HEK293 (cell line): ENCODE measurements at regions not wholly inside any gene's neighbourhood (a gene's known extent, or its start where the extent isn't known, plus 50 kb on each side); places are given as distances from the start of the nearest gene placed in this dataset.

Source experiments
- ZNF121 ChIP-seq: fragments of 450-650 bp; formaldehyde crosslinking; IDR thresholded peaks from 2 replicates; pipeline ENCODE4 v1.5.1; 2016; ENCODE audit warnings: missing biosample characterization, missing genetic modification characterization
- ZNF501 ChIP-seq: fragments of 450-650 bp; formaldehyde crosslinking; IDR thresholded peaks from 2 replicates; pipeline ENCODE4 v1.5.1; 2016; ENCODE audit warnings: missing biosample characterization, missing genetic modification characterization
- ZNF76 ChIP-seq: fragments of 450-650 bp; formaldehyde crosslinking; IDR thresholded peaks from 2 replicates; pipeline ENCODE4; 2016; ENCODE audit warnings: low read depth, missing biosample characterization, missing genetic modification characterization, borderline replicate concordance
- ZNF843 ChIP-seq: fragments of 450-650 bp; formaldehyde crosslinking; IDR thresholded peaks from 2 replicates; pipeline ENCODE4 v1.5.1; 2016; ENCODE audit warnings: missing biosample characterization, missing genetic modification characterization
- TF ChIP-seq, protein P1 (sequence below): fragments of 450-650 bp; formaldehyde crosslinking; IDR thresholded peaks from 2 replicates; pipeline ENCODE4 v1.5.1; 2016; ENCODE audit warnings: missing biosample characterization, missing genetic modification characterization

DNA sequence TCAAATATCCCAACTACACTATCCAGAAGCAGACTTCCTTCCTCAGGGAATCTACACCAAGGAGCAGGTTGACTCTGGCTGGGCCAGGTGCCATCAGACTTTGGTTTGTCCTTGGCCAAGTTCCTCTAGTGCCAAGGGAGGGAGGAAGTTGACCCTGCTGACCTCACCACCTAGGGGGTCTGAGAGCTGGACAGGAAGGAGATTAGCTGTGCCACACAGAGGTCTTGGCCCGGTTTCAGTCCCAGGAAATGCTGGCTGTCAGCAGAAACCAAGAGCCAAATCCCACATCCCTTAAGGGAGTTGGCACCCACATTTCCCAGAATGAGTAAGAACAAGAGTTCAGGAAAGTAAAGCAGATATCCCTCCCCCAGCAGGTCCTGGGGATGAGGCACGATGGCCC lies 178.2 kb downstream of the SALL1 start:
- no peak for TF ChIP-seq ZNF501 (tag by site-specific recombination)
- no peak for TF ChIP-seq ZNF121 (tag by site-specific recombination)
- no peak for TF ChIP-seq ZNF76
- TF ChIP-seq ZNF843 = no peak
- TF ChIP-seq, protein P1, sequence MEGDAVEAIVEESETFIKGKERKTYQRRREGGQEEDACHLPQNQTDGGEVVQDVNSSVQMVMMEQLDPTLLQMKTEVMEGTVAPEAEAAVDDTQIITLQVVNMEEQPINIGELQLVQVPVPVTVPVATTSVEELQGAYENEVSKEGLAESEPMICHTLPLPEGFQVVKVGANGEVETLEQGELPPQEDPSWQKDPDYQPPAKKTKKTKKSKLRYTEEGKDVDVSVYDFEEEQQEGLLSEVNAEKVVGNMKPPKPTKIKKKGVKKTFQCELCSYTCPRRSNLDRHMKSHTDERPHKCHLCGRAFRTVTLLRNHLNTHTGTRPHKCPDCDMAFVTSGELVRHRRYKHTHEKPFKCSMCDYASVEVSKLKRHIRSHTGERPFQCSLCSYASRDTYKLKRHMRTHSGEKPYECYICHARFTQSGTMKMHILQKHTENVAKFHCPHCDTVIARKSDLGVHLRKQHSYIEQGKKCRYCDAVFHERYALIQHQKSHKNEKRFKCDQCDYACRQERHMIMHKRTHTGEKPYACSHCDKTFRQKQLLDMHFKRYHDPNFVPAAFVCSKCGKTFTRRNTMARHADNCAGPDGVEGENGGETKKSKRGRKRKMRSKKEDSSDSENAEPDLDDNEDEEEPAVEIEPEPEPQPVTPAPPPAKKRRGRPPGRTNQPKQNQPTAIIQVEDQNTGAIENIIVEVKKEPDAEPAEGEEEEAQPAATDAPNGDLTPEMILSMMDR (tag by site-specific recombination) = no peak
